ENCODE measurements at regions not wholly inside any gene's neighbourhood (a gene's known extent, or its start where the extent isn't known, plus 50 kb on each side); places are given as distances from the start of the nearest gene placed in this dataset.

- DNase-seq = no peak
- H3K36me3 Mint-ChIP-seq (ENCODE audit: low read depth) = peaks cover 63% of the 10 kb centered on the region
- TF ChIP-seq CTCF (IDR thresholded peaks at IDR 0.05) = no peak
- no peak overlapping the region for H3K4me3 Mint-ChIP-seq
- no peaks in the 10 kb centered on the region for H3K9me3 Mint-ChIP-seq
- H3K4me1 Mint-ChIP-seq = peaks cover 22% of the 10 kb centered on the region
- no peak overlapping the region for H3K27ac Mint-ChIP-seq
- H3K27me3 Mint-ChIP-seq (ENCODE audit: low read depth, poor library complexity) = peaks cover 3% of the 10 kb centered on the region
Observed at GRCh38 chr3:124443446-124443845, 286.8 kb upstream of the UMPS start.

- H3K27ac Mint-ChIP-seq = no peak overlapping the region
- no peak overlapping the region for H3K4me3 Mint-ChIP-seq
- no peaks in the 10 kb centered on the region for H3K9me3 Mint-ChIP-seq
- DNase-seq = no peak
- peaks cover 69% of the 10 kb centered on the region for H3K36me3 Mint-ChIP-seq (ENCODE audit: low read depth)
- H3K4me1 Mint-ChIP-seq = peaks cover 16% of the 10 kb centered on the region
- peaks cover 3% of the 10 kb centered on the region for H3K27me3 Mint-ChIP-seq (ENCODE audit: low read depth, poor library complexity)
- TF ChIP-seq CTCF (IDR thresholded peaks at IDR 0.05) = no peak
Observed at GRCh38 chr3:124444075-124444474, 286.2 kb upstream of the UMPS start.

GRCh38 chr3:124444896-124445295 lies 285.4 kb upstream of the UMPS start:
- Mint-ChIP-seq H3K4me1 (peaks cover 8% of the 10 kb centered on the region), H3K36me3 (ENCODE audit: low read depth) (peaks cover 77% of the 10 kb centered on the region), H3K9me3 (no peaks in the 10 kb centered on the region), H3K27ac (no peak overlapping the region), H3K27me3 (ENCODE audit: low read depth, poor library complexity) (peaks cover 3% of the 10 kb centered on the region), H3K4me3 (no peak overlapping the region)
- no peak for DNase-seq
- no peak for TF ChIP-seq CTCF (IDR thresholded peaks at IDR 0.05)

GRCh38 chr3:124447845-124448244 lies 282.4 kb upstream of the UMPS start:
- Mint-ChIP-seq H3K36me3 (ENCODE audit: low read depth) (peaks cover 82% of the 10 kb centered on the region), H3K4me1 (no peaks in the 10 kb centered on the region), H3K9me3 (no peaks in the 10 kb centered on the region), H3K27ac (no peak overlapping the region), H3K27me3 (ENCODE audit: low read depth, poor library complexity) (peaks cover 3% of the 10 kb centered on the region), H3K4me3 (no peak overlapping the region)
- no peak for TF ChIP-seq CTCF (IDR thresholded peaks at IDR 0.05)
- DNase-seq = no peak

GRCh38 chr3:124448954-124449353 lies 281.3 kb upstream of the UMPS start:
- H3K27ac Mint-ChIP-seq = no peak overlapping the region
- H3K4me3 Mint-ChIP-seq = no peak overlapping the region
- peaks cover 3% of the 10 kb centered on the region for H3K27me3 Mint-ChIP-seq (ENCODE audit: low read depth, poor library complexity)
- no peaks in the 10 kb centered on the region for H3K9me3 Mint-ChIP-seq
- DNase-seq = no peak
- TF ChIP-seq CTCF (IDR thresholded peaks at IDR 0.05) = no peak
- peaks cover 79% of the 10 kb centered on the region for H3K36me3 Mint-ChIP-seq (ENCODE audit: low read depth)
- H3K4me1 Mint-ChIP-seq = no peaks in the 10 kb centered on the region

- TF ChIP-seq CTCF (IDR thresholded peaks at IDR 0.05) = no peak
- Mint-ChIP-seq H3K9me3 (no peaks in the 10 kb centered on the region), H3K36me3 (ENCODE audit: low read depth) (peaks cover 82% of the 10 kb centered on the region), H3K4me1 (no peaks in the 10 kb centered on the region), H3K27ac (no peak overlapping the region), H3K4me3 (no peak overlapping the region), H3K27me3 (ENCODE audit: low read depth, poor library complexity) (peaks cover 3% of the 10 kb centered on the region)
- no peak for DNase-seq
Observed at GRCh38 chr3:124450366-124450765, 279.9 kb upstream of the UMPS start.

Measured in nephron progenitor cell (in vitro differentiated cells).